CD4-positive, alpha-beta T cell (primary cell): ENCODE measurements at regions not wholly inside any gene's neighbourhood (a gene's known extent, or its start where the extent isn't known, plus 50 kb on each side); places are given as distances from the start of the nearest gene placed in this dataset.

Source experiments
- ATAC-seq: fragments of 200-7000 bp; cut with Tn5 transposase; one replicate; pipeline ENCODE4 v1.10.0; 2022; ENCODE audit warnings: mild to moderate bottlenecking; ENCODE audit not compliant: poor library complexity
- CTCF ChIA-PET: fragments of 350-600 bp; sonication (Branson Sonifier 250); formaldehyde crosslinking; loops from one replicate; lab custom pipeline; 2021; ENCODE audit warnings: antibody characterized with exemption, inconsistent platforms; lab: Charles Lee
- POLR2A ChIA-PET: fragments of 350-600 bp; sonication (Branson Sonifier 250); formaldehyde crosslinking; loops from one replicate; lab custom pipeline; 2021; ENCODE audit warnings: antibody characterized with exemption, inconsistent platforms; lab: Charles Lee
- DNase-seq, 14 experiments: peaks; one replicate each; pipeline ENCODE4 v3.0.0-alpha.2; 2013 to 2020; ENCODE audit warnings: mixed read lengths in 2 of 14
- H3K27ac ChIP-seq, 2 donors: one replicate each; pipeline versions ENCODE4 v1.5.1 to v1.7.0; 2013; ENCODE audit warnings: low read length in 2 of 2, low read depth in 1 of 2, mild to moderate bottlenecking in 1 of 2
- H3K27me3 ChIP-seq, 2 experiments: 1 replicate in 1 of 2; 2 replicates in 1 of 2; pipeline versions ENCODE4 v1.6.1 to v1.7.0; 2013; ENCODE audit warnings: low read length in 2 of 2, control low read depth in 1 of 2, mild to moderate bottlenecking in 1 of 2, moderate library complexity in 1 of 2; ENCODE audit not compliant: insufficient read depth in 2 of 2, control insufficient read depth in 1 of 2
- H3K36me3 ChIP-seq: one replicate; pipeline ENCODE4 v1.6.1; 2013; ENCODE audit warnings: low read length, control low read depth; ENCODE audit not compliant: insufficient read depth
- H3K4me1 ChIP-seq: one replicate; pipeline ENCODE4 v1.6.1; 2013; ENCODE audit warnings: low read length, control low read depth; ENCODE audit not compliant: insufficient read depth
- H3K4me3 ChIP-seq: one replicate; pipeline ENCODE4 v1.5.1; 2013; ENCODE audit warnings: mild to moderate bottlenecking, low read length, moderate library complexity
- H3K9me3 ChIP-seq, 2 experiments: 1 replicate in 1 of 2; 2 replicates in 1 of 2; pipeline versions ENCODE4 v1.6.1 to v1.7.0; 2013; ENCODE audit warnings: low read length in 2 of 2, mild to moderate bottlenecking in 2 of 2, control low read depth in 1 of 2, moderate library complexity in 1 of 2; ENCODE audit not compliant: control insufficient read depth in 1 of 2, insufficient read depth in 1 of 2
- H3K27ac Mint-ChIP-seq: one replicate; pipeline ENCODE4 v1.8.0; 2020; ENCODE audit warnings: mixed read lengths
- H3K27me3 Mint-ChIP-seq: one replicate; pipeline ENCODE4 v1.8.0; 2021; ENCODE audit warnings: mixed read lengths
- H3K36me3 Mint-ChIP-seq: one replicate; pipeline ENCODE4 v1.8.0; 2021; ENCODE audit warnings: low read depth, mixed read lengths
- H3K4me1 Mint-ChIP-seq: one replicate; pipeline ENCODE4 v1.8.0; 2021; ENCODE audit warnings: low read depth, mixed read lengths
- H3K4me3 Mint-ChIP-seq: one replicate; pipeline ENCODE4 v1.8.0; 2020; ENCODE audit warnings: mild to moderate bottlenecking, mixed read lengths
- H3K9me3 Mint-ChIP-seq: one replicate; pipeline ENCODE4 v1.8.0; 2020; ENCODE audit warnings: mixed read lengths
- intact Hi-C, 2 experiments: fragments of 100-400 bp; cut with DNase I in 1 of 2; cut with micrococcal nuclease in 1 of 2; formaldehyde crosslinking; loops; one replicate each; pipeline versions ENCODE4 v1.15.1 to v1.9.0; 2023 to 2025; cut with DNase I, micrococcal nuclease
- TF ChIP-seq, protein P1 (sequence below): fragments of 200-600 bp; IDR thresholded peaks from one replicate; pipeline ENCODE4 v1.8.0; 2022; ENCODE audit warnings: antibody characterized with exemption, mild to moderate bottlenecking

- H3K27me3 ChIP-seq, result no peaks in the 10 kb centered on the region
- Mint-ChIP-seq H3K9me3 (no peaks in the 10 kb centered on the region), H3K4me1 (no peaks in the 10 kb centered on the region), H3K27ac (no peak overlapping the region), H3K4me3 (no peak overlapping the region), H3K36me3 (no peaks in the 10 kb centered on the region), H3K27me3 (no peaks in the 10 kb centered on the region)
- intact Hi-C loops, result no loop called here
- no peak overlapping the region for H3K27ac ChIP-seq
- H3K36me3 ChIP-seq, result no peaks in the 10 kb centered on the region
- DNase-seq, result no peak
- TF ChIP-seq, protein P1, sequence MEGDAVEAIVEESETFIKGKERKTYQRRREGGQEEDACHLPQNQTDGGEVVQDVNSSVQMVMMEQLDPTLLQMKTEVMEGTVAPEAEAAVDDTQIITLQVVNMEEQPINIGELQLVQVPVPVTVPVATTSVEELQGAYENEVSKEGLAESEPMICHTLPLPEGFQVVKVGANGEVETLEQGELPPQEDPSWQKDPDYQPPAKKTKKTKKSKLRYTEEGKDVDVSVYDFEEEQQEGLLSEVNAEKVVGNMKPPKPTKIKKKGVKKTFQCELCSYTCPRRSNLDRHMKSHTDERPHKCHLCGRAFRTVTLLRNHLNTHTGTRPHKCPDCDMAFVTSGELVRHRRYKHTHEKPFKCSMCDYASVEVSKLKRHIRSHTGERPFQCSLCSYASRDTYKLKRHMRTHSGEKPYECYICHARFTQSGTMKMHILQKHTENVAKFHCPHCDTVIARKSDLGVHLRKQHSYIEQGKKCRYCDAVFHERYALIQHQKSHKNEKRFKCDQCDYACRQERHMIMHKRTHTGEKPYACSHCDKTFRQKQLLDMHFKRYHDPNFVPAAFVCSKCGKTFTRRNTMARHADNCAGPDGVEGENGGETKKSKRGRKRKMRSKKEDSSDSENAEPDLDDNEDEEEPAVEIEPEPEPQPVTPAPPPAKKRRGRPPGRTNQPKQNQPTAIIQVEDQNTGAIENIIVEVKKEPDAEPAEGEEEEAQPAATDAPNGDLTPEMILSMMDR, result no peak
- H3K4me1 ChIP-seq, result no peaks in the 10 kb centered on the region
- POLR2A ChIA-PET, result no interaction called here
- no peak overlapping the region for H3K4me3 ChIP-seq
- no peaks in the 10 kb centered on the region for H3K9me3 ChIP-seq
- CTCF ChIA-PET, result no interaction called here
- no peak for ATAC-seq
Observed at GRCh38 chrX:8084006-8084405, 87.1 kb downstream of the VCX2 start.

DNA sequence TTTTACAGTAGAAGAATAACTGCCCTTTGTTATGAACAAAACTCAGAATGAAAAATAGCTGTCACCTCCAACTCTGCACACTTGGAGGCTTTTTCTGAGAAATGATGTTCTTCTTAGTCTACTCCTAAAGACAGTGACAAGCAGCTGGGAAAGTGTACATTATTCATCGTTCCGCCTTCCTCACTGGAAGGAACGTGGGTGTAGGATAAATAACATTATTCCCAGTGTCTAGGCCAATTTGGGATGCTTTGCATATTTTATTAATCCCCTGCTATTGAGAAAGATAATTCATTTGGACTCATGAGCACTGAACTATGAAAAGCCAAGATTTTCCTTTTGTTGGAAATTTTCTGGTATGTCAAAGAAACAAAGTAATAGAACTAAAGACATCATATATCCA, 87.8 kb downstream of the VCX2 start:
- Histone ChIP-seq H3K27me3 (no peaks in the 10 kb centered on the region), H3K27ac (no peak overlapping the region), H3K36me3 (no peaks in the 10 kb centered on the region), H3K4me1 (no peaks in the 10 kb centered on the region), H3K9me3 (no peaks in the 10 kb centered on the region), H3K4me3 (no peak overlapping the region)
- Mint-ChIP-seq H3K4me3 (no peak overlapping the region), H3K27ac (no peak overlapping the region), H3K36me3 (no peaks in the 10 kb centered on the region), H3K9me3 (no peaks in the 10 kb centered on the region), H3K4me1 (no peaks in the 10 kb centered on the region), H3K27me3 (no peaks in the 10 kb centered on the region)
- intact Hi-C loops, result no loop called here
- no peak for DNase-seq
- CTCF ChIA-PET, result no interaction called here
- TF ChIP-seq, protein P1, result no peak
- POLR2A ChIA-PET, result no interaction called here
- ATAC-seq, result no peak

GRCh38 chrX:8075636-8076035, 95.4 kb downstream of the VCX2 start:
- no peaks in the 10 kb centered on the region for H3K36me3 Mint-ChIP-seq
- intact Hi-C loops, result no loop called here
- H3K27ac Mint-ChIP-seq, result no peak overlapping the region
- POLR2A ChIA-PET, result no interaction called here
- no peaks in the 10 kb centered on the region for H3K9me3 Mint-ChIP-seq
- no peak overlapping the region for H3K4me3 ChIP-seq
- H3K9me3 ChIP-seq, result no peaks in the 10 kb centered on the region
- CTCF ChIA-PET, result no interaction called here
- DNase-seq, result no peak
- H3K27me3 Mint-ChIP-seq, result no peaks in the 10 kb centered on the region
- H3K27me3 ChIP-seq, result no peaks in the 10 kb centered on the region
- no peak overlapping the region for H3K27ac ChIP-seq
- H3K4me1 Mint-ChIP-seq, result no peaks in the 10 kb centered on the region
- no peaks in the 10 kb centered on the region for H3K4me1 ChIP-seq
- no peak for ATAC-seq
- TF ChIP-seq, protein P1, result no peak
- H3K4me3 Mint-ChIP-seq, result no peak overlapping the region
- H3K36me3 ChIP-seq, result no peaks in the 10 kb centered on the region
